Activated CD4-positive, alpha-beta T cell treated with anti-CD3 and anti-CD28 coated beads, Interleukin-2, amount 10 ng/mL, durations not matched to agents 24 days and 14 days (primary cell): ENCODE measurements at regions not wholly inside any gene's neighbourhood (a gene's known extent, or its start where the extent isn't known, plus 50 kb on each side); places are given as distances from the start of the nearest gene placed in this dataset.
"Not testable (repeated sequence)": the region's sequence is repeated elsewhere in the genome, so short reads cannot be mapped to it uniquely, and the experiment has no call there.

Source experiments
- DNase-seq: peaks from one replicate; pipeline ENCODE4 v3.0.0; 2022
- H3K27ac Mint-ChIP-seq: one replicate; pipeline ENCODE4 v1.8.0; 2022; ENCODE audit warnings: mild to moderate bottlenecking, mixed read lengths
- H3K27me3 Mint-ChIP-seq: one replicate; pipeline ENCODE4 v1.8.0; 2022; ENCODE audit warnings: mixed read lengths
- H3K36me3 Mint-ChIP-seq: one replicate; pipeline ENCODE4 v1.8.0; 2022; ENCODE audit warnings: low read depth, mild to moderate bottlenecking, mixed read lengths
- H3K4me1 Mint-ChIP-seq: one replicate; pipeline ENCODE4 v1.8.0; 2021; ENCODE audit warnings: mixed read lengths
- H3K4me3 Mint-ChIP-seq: one replicate; pipeline ENCODE4 v1.8.0; 2022; ENCODE audit warnings: mild to moderate bottlenecking, moderate library complexity, mixed read lengths
- H3K9me3 Mint-ChIP-seq: one replicate; pipeline ENCODE4 v1.8.0; 2021; ENCODE audit warnings: mixed read lengths
- intact Hi-C: fragments of 100-400 bp; cut with micrococcal nuclease; formaldehyde crosslinking; loops from one replicate; pipeline ENCODE4 v1.15.1; 2023

DNA sequence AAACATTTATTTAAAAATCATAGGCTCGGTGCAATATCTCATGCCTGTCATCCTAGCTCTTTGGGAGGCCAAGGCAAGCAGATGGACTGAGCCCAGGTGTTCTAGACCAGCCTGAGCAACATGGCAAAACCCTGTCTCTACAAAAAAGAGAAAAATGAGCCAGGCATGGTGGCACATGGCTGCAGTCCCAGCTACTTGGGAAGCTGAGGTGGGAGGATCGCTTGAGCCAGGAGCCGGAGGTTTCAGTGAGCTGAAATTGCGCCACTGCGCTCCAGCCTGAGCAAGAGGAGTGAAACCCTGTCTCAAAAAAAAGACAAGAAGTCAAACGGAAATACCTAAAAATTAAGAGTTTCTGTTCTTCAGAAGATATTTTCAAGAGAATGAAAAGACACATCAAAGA lies 122.3 kb downstream of the RSL24D1 start:
- DNase-seq, result no peak
- Mint-ChIP-seq H3K4me3 (no peak overlapping the region), H3K27ac (no peak overlapping the region), H3K4me1 (peaks cover 10% of the 10 kb centered on the region), H3K9me3 (peaks cover 18% of the 10 kb centered on the region), H3K36me3 (peaks cover 6% of the 10 kb centered on the region), H3K27me3 (peaks cover 6% of the 10 kb centered on the region)
- intact Hi-C loops, result no loop called here

DNA sequence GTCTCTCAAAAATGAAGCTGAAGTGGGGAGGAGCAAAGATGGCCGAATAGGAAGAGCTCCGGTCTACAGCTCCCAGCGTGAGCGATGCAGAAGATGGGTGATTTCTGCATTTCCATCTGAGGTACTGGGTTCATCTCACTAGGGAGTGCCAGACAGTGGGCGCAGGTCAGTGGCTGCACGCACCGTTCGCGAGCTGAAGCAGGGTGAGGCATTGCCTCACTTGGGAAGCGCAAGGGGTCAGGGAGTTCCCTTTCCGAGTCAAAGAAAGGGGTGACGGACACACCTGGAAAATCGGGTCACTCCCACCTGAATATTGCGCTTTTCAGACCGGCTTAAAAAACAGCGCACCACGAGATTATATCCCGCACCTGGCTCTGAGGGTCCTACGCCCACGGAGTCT lies 132.8 kb downstream of the RSL24D1 start:
- H3K4me1 Mint-ChIP-seq, H3K36me3 Mint-ChIP-seq: not testable (repeated sequence)

DNA sequence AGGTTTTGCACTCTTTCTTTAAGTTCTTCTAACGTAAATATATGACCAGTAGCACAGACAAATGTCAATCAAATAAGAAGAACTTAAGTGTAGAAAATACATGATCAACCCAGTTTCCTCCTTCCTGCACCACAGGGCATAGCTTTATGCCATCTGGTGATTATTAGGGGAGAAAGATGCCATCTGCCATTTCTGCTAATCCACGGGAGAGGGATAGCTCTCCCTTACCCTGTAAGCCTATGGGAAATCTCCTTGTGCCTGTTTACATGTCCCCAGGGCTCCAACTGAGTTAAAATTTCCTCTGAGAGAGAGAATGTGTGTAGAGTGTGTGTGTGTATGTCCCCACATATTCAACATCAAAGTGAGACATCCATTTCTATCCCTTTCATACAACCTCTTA lies 135.9 kb downstream of the RSL24D1 start:
- no peak overlapping the region for H3K27ac Mint-ChIP-seq
- peaks cover 2% of the 10 kb centered on the region for H3K27me3 Mint-ChIP-seq
- H3K4me1 Mint-ChIP-seq, result no peaks in the 10 kb centered on the region
- no peaks in the 10 kb centered on the region for H3K9me3 Mint-ChIP-seq
- H3K4me3 Mint-ChIP-seq, result no peak overlapping the region
- no peak for DNase-seq
- H3K36me3 Mint-ChIP-seq, result no peaks in the 10 kb centered on the region
- intact Hi-C loops, result no loop called here

More for the DNA sequence above, 132.8 kb downstream of the RSL24D1 start:
- H3K9me3 Mint-ChIP-seq, DNase-seq, H3K4me3 Mint-ChIP-seq, intact Hi-C loops, H3K27ac Mint-ChIP-seq, H3K27me3 Mint-ChIP-seq: not testable (repeated sequence)

DNA sequence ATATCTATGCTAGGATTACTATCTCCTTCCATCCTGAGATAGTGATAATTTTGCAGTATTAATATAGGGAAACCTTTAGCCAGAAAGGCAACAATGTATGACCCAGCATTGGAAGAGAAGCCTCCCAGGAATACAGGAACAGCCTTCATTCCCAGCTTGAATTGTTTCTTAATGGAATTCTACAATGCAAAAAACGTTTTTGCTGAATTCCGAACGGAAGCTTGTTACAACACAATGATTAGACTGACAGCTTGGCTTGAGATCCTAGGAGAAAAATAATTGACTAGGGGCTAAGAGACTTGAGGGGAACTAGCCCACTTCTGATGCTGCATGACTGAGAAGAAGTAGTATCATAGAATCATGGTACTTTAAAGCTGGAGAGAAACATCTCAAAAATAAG lies 140.2 kb downstream of the RSL24D1 start:
- intact Hi-C loops, result no loop called here
- no peak overlapping the region for H3K27ac Mint-ChIP-seq
- peaks cover 8% of the 10 kb centered on the region for H3K27me3 Mint-ChIP-seq
- H3K4me1 Mint-ChIP-seq, result no peaks in the 10 kb centered on the region
- DNase-seq, result no peak
- no peaks in the 10 kb centered on the region for H3K9me3 Mint-ChIP-seq
- H3K4me3 Mint-ChIP-seq, result no peak overlapping the region
- H3K36me3 Mint-ChIP-seq, result no peaks in the 10 kb centered on the region

DNA sequence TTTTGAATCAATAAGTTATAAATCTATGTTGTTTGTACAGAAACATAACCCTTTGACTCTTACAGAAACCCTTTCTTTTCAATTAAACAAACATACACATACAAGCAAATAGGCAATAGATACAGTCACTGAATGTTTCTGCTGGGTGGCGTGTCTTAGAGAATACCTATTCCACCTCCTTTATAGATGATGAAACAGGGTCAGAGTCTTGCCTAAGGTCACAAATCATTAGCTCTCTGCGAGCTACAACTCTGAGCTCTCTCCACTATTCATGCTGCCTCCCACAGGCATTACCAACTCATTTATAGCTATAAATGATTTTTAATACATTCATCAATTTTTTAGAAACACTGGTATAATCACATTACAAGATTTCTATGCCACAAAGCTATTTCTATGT lies 152.6 kb downstream of the RSL24D1 start:
- H3K4me1 Mint-ChIP-seq, result no peaks in the 10 kb centered on the region
- no peak overlapping the region for H3K4me3 Mint-ChIP-seq
- H3K9me3 Mint-ChIP-seq, result no peaks in the 10 kb centered on the region
- intact Hi-C loops, result no loop called here
- peaks cover 12% of the 10 kb centered on the region for H3K27me3 Mint-ChIP-seq
- no peaks in the 10 kb centered on the region for H3K36me3 Mint-ChIP-seq
- no peak for DNase-seq
- H3K27ac Mint-ChIP-seq, result no peak overlapping the region

DNA sequence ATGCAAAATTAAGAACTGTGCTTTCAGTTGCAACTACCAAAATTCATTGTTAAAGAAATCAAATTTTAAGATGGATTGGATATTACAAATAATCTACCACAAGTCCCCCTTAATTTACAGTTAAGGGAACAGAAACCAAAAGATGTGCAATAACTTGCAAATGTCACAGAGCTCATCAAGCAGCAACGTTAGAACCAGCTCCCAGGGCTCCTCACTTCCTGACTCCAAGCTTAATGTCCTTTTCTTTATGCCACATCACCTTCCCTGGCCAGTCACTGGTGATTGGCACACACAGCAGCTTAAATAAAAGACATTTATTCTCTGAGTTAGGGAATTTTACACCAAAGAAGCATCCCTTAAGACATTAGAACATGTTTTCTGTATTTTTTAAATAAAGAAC lies 159.7 kb downstream of the RSL24D1 start:
- Mint-ChIP-seq H3K27ac (no peak overlapping the region), H3K27me3 (peaks cover 4% of the 10 kb centered on the region), H3K4me1 (no peaks in the 10 kb centered on the region), H3K4me3 (no peak overlapping the region), H3K36me3 (no peaks in the 10 kb centered on the region), H3K9me3 (no peaks in the 10 kb centered on the region)
- intact Hi-C loops, result no loop called here
- no peak for DNase-seq

DNA sequence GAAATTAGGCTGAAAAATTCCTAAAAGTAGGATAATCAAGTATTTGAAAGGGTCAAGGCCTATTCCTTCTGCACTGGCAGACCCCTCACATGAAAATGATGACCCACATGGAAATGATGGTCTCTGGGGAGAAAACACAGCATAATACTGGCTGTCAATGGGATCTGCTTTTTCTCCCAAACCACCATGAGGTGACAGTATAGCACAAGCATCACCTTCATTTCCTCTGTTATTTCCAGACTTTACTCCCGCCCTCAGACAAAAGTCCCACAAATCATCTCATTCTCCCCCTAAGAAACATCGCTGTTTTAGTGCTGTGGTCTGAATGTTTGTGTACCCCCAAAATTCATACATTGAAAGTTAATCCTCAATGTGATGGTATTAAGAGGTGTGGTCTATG lies 161.0 kb downstream of the RSL24D1 start:
- Mint-ChIP-seq H3K9me3 (no peaks in the 10 kb centered on the region), H3K36me3 (no peaks in the 10 kb centered on the region), H3K4me3 (no peak overlapping the region), H3K27ac (no peak overlapping the region), H3K27me3 (peaks cover 4% of the 10 kb centered on the region), H3K4me1 (no peaks in the 10 kb centered on the region)
- DNase-seq, result no peak
- intact Hi-C loops, result no loop called here

DNA sequence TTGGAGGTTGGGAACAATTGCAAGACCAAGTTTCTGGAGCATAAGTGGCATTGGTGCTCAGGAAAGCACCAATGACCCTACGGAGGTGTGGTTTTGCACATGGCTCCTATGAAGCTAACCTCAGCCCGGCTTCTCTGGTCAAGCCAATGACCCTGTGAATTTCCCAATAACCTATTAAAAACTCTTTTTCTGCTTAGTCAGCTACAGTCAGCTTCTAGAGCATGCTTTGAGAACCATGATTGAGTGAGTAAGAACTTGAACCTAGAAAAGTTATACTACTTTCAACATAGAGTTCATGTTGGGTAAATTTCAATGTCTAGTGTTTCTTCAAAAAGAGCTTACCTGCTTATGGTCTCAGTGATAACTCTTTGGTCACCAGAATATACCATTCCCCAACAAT lies 163.2 kb downstream of the RSL24D1 start:
- no peak overlapping the region for H3K4me3 Mint-ChIP-seq
- H3K4me1 Mint-ChIP-seq, result no peaks in the 10 kb centered on the region
- no peaks in the 10 kb centered on the region for H3K36me3 Mint-ChIP-seq
- intact Hi-C loops, result no loop called here
- DNase-seq, result no peak
- H3K27me3 Mint-ChIP-seq, result peaks cover 4% of the 10 kb centered on the region
- no peaks in the 10 kb centered on the region for H3K9me3 Mint-ChIP-seq
- H3K27ac Mint-ChIP-seq, result no peak overlapping the region

DNA sequence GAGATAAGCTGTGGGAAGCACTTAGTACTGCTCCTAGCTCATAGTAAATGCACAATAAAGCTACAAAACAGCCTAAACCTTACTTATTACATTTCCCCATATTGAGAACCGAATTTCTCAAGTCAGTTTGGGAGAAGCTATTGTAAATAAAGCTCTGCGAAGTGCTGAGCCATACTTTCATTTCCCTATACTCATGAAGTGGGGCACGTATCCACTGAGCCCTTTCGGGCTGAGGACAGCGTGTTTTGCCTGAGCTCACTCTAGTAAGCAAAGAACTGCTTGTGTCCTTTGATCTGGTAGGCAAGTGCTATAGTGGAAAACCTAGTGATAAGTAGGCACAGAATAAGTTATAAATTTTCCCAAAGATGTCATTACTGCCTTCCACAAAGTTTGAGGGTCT lies 165.0 kb downstream of the RSL24D1 start:
- Mint-ChIP-seq H3K27me3 (no peaks in the 10 kb centered on the region), H3K4me3 (no peak overlapping the region), H3K27ac (no peak overlapping the region), H3K9me3 (no peaks in the 10 kb centered on the region), H3K36me3 (no peaks in the 10 kb centered on the region), H3K4me1 (no peaks in the 10 kb centered on the region)
- DNase-seq, result no peak
- intact Hi-C loops, result no loop called here

DNA sequence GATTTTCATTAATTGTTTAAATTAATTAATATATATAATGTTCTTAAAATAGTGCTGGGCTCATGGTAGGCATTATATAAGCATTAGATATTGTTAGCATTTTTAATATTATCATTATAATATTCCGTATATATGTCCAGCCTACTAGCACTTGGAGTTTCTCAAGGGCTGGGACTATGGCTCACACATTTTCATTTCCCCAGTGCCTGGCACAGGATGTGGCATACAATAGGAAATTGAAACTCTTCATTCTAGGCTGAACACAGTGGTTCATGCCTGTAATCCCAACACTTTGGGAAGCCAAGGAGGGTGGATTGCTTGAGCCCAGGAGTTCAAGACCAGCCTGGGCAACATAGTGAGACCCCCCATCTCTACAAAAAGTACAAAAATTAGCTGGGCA lies 170.4 kb downstream of the RSL24D1 start:
- Mint-ChIP-seq H3K36me3 (no peaks in the 10 kb centered on the region), H3K9me3 (no peaks in the 10 kb centered on the region), H3K27ac (no peak overlapping the region), H3K27me3 (no peaks in the 10 kb centered on the region), H3K4me3 (no peak overlapping the region), H3K4me1 (no peaks in the 10 kb centered on the region)
- intact Hi-C loops, result no loop called here
- DNase-seq, result no peak

DNA sequence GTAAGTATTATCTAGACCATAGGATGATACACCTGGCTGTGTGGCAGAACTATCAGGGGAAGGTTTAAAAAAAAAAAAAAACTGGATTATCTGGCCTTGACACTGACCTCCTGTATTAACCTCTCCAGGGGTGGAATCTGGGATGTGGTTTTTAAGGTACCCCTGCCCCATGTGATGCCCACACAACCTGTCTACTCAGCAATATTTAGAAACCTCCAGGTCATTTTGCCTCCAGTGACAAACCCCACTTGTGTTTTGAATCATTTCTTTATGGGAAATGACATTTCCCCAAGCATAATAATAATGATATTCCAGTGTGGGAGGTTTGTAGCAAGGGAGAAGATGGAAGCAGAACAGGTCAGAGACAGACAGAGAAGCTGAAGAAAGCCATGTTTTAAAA lies 179.1 kb downstream of the RSL24D1 start:
- no peak overlapping the region for H3K4me3 Mint-ChIP-seq

DNA sequence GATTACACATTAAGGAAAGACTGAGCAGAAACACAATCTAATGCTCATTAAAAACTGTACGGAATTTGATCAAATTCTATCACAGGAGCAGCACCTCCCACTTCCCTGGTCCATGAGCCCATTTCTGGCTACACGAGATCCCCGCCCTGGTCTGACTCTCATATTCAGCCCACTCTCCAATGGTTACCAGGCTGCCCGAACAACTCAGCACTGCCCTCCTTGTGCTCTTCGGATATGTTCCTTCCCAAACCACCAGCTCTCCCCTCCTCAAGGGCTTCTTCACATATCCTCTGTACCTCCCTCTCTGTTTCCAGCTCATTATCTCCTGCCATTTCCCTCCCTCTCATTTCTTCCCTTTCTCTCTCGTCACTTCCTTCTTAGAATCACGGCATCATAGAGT lies 180.5 kb downstream of the RSL24D1 start:
- no peak for DNase-seq
- no peak overlapping the region for H3K4me3 Mint-ChIP-seq
- intact Hi-C loops, result no loop called here
- H3K4me1 Mint-ChIP-seq, result no peaks in the 10 kb centered on the region
- H3K9me3 Mint-ChIP-seq, result no peaks in the 10 kb centered on the region
- no peaks in the 10 kb centered on the region for H3K36me3 Mint-ChIP-seq
- no peak overlapping the region for H3K27ac Mint-ChIP-seq
- H3K27me3 Mint-ChIP-seq, result peaks cover 2% of the 10 kb centered on the region

More for the DNA sequence above, 179.1 kb downstream of the RSL24D1 start:
- no peaks in the 10 kb centered on the region for H3K9me3 Mint-ChIP-seq
- intact Hi-C loops, result no loop called here
- H3K36me3 Mint-ChIP-seq, result no peaks in the 10 kb centered on the region
- H3K27ac Mint-ChIP-seq, result no peak overlapping the region
- H3K27me3 Mint-ChIP-seq, result peaks cover 2% of the 10 kb centered on the region
- no peak for DNase-seq
- no peaks in the 10 kb centered on the region for H3K4me1 Mint-ChIP-seq

DNA sequence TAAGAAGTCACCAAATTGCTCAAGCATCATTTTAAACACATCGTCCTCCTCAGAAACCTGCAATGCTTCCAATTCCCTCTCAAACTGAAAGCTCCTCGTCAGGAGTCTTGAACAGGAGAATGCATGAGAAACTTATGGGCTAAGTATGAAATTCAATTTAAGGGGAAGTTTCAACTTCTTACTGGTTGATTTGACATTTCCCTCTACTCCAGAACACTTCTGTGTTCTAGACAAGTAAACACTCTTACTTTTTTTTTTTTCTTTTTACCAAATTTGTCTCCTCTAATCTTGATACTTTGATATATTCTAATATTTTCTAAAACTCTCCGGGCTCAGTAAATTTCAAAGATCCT lies 181.7 kb downstream of the RSL24D1 start:
- Mint-ChIP-seq H3K27ac (no peak overlapping the region), H3K9me3 (no peaks in the 10 kb centered on the region), H3K36me3 (no peaks in the 10 kb centered on the region), H3K4me3 (no peak overlapping the region), H3K27me3 (peaks cover 2% of the 10 kb centered on the region), H3K4me1 (no peaks in the 10 kb centered on the region)
- DNase-seq, result no peak
- intact Hi-C loops, result no loop called here

DNA sequence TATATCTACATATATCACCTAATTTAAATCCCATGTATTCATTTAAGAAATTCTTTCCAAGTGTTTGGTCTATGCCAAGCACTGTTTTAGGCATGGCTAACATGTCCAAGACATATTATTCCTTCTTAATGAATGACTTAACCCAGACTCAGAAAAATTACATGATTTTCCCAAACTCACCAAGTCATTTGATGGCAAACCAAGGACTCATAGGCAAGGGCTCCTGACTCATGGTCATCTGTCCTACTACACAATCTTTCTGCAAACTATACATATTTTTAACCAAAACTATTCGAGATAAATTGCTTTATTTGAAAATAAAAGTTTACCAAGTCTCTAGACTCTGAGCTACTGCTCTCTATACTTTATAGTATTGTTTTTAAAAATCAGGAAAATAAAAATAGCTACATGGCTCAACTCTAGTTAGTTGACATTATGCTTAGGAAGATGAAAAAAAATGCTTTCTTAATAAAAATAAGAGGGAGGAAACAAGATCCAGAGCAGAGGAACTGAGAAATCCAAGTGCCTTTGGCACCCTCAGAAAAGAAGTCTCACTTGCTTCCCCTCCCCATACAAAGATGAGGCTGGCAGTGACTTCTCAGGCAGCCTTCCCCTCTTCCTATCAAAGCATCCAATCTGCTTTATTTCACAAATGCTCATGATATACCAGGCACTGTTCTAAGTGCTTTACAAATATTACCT lies 182.2 kb downstream of the RSL24D1 start:
- no peaks in the 10 kb centered on the region for H3K36me3 Mint-ChIP-seq

DNA sequence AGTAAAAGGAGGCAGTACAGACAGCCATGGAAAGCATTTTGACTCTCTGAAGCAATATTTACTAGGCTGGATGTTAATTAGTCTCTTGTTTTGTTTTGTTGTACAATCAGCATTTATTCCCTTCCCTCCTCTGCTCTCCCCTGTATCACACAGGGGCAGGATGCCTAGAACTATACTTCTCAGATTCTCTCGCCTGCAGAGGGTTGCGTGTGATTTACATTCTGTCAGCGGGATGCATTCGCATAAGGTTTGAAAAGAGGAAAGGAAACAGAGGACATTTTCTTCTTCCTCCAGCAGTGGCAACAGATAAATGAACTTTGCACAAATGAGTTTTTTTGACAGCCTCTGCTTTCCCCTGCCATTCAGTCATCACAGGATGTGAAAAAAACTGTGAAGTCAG lies 188.3 kb downstream of the RSL24D1 start:
- intact Hi-C loops, result no loop called here
- H3K27me3 Mint-ChIP-seq, result peaks cover 3% of the 10 kb centered on the region

More for the DNA sequence above, 182.2 kb downstream of the RSL24D1 start:
- Mint-ChIP-seq H3K27me3 (peaks cover 2% of the 10 kb centered on the region), H3K4me1 (no peaks in the 10 kb centered on the region), H3K4me3 (no peak overlapping the region), H3K27ac (no peak overlapping the region), H3K9me3 (no peaks in the 10 kb centered on the region)
- DNase-seq, result no peak
- intact Hi-C loops, result no loop called here

More for the DNA sequence above, 188.3 kb downstream of the RSL24D1 start:
- Mint-ChIP-seq H3K36me3 (no peaks in the 10 kb centered on the region), H3K27ac (no peak overlapping the region), H3K4me3 (no peak overlapping the region), H3K9me3 (no peaks in the 10 kb centered on the region), H3K4me1 (no peaks in the 10 kb centered on the region)
- no peak for DNase-seq
